SU-DHL-6 (cell line): ENCODE measurements at regions not wholly inside any gene's neighbourhood (a gene's known extent, or its start where the extent isn't known, plus 50 kb on each side); places are given as distances from the start of the nearest gene placed in this dataset.

Source experiments
- H2AFZ ChIP-seq: fragments of 200-600 bp; sonication (generic); 2 replicates; pipeline ENCODE4 v1.6.1; 2014; ENCODE audit warnings: low read depth, mild to moderate bottlenecking, moderate library complexity, mixed read lengths, antibody characterized with exemption, low read length; ENCODE audit not compliant: severe bottlenecking
- H3F3A ChIP-seq: fragments of 200-600 bp; shearing (Covaris generic); 2 replicates; pipeline ENCODE4 v1.6.0; 2016; ENCODE audit warnings: antibody characterized with exemption, mild to moderate bottlenecking; ENCODE audit not compliant: insufficient read depth
- H3K27ac ChIP-seq: fragments of 200-600 bp; sonication (generic); 2 replicates; pipeline ENCODE4 v1.5.1; 2016; ENCODE audit warnings: low read depth, mild to moderate bottlenecking, low read length, moderate library complexity, mixed read lengths
- H3K27me3 ChIP-seq: fragments of 200-600 bp; sonication (generic), shearing (Covaris generic); 2 replicates; pipeline ENCODE4 v1.6.0; 2014; ENCODE audit warnings: mild to moderate bottlenecking, low read length
- H3K36me3 ChIP-seq: fragments of 200-600 bp; sonication (generic); 2 replicates; pipeline ENCODE4 v1.6.1; 2014; ENCODE audit warnings: mild to moderate bottlenecking, low read length, mixed read lengths
- H3K4me2 ChIP-seq: fragments of 300-600, 200-600 bp; shearing (Covaris generic), sonication (generic); 2 replicates; pipeline ENCODE4 v1.6.0; 2014; ENCODE audit warnings: low read length, low read depth, mild to moderate bottlenecking; ENCODE audit not compliant: poor library complexity, severe bottlenecking
- H3K4me3 ChIP-seq: fragments of 200-600 bp; sonication (generic); 2 replicates; pipeline ENCODE4 v1.5.1; 2014; ENCODE audit warnings: antibody characterized with exemption, low read length, mild to moderate bottlenecking, mixed read lengths; ENCODE audit not compliant: insufficient read depth, poor library complexity, severe bottlenecking
- H3K79me2 ChIP-seq: fragments of 200-600 bp; sonication (generic); 2 replicates; pipeline ENCODE4 v1.6.1; 2014; ENCODE audit warnings: mild to moderate bottlenecking, low read length, moderate library complexity; ENCODE audit not compliant: insufficient read depth
- H3K9ac ChIP-seq: fragments of 200-600 bp; sonication (generic); 2 replicates; pipeline ENCODE4 v1.7.0; 2014; ENCODE audit warnings: mild to moderate bottlenecking, low read length
- H3K9me2 ChIP-seq: fragments of 200-600 bp; sonication (generic); replicated peaks from 2 replicates; pipeline ENCODE4 v1.6.1; 2014; ENCODE audit warnings: low read length; ENCODE audit not compliant: insufficient read depth
- H3K9me3 ChIP-seq: fragments of 200-600 bp; sonication (generic); 2 replicates; pipeline ENCODE4 v1.6.1; 2014; ENCODE audit warnings: low read length, mixed read lengths; ENCODE audit not compliant: insufficient read depth
- H4K20me1 ChIP-seq: fragments of 200-600 bp; sonication (generic); 2 replicates; pipeline ENCODE4 v1.6.1; 2014; ENCODE audit warnings: low read depth, mild to moderate bottlenecking, antibody characterized with exemption, low read length, moderate library complexity, mixed read lengths
- CTCF ChIP-seq: fragments of 200-600 bp; sonication (generic); IDR thresholded peaks from one replicate; pipeline ENCODE4 v1.5.1; 2017; ENCODE audit warnings: antibody characterized with exemption, mild to moderate bottlenecking, low read length, moderate library complexity; ENCODE audit not compliant: insufficient read depth, poor library complexity, severe bottlenecking
- EZH2phosphoT487 ChIP-seq: fragments of 200-600 bp; sonication (generic), shearing (Covaris generic); conservative IDR thresholded peaks from 2 replicates; pipeline ENCODE4 v1.6.1; 2018; ENCODE audit warnings: mild to moderate bottlenecking, antibody characterized with exemption, low read length, moderate library complexity, mixed read lengths

GRCh38 chr1:29757866-29758780 lies 521.8 kb downstream of the PTPRU start:
- H3K9ac ChIP-seq, result no peak overlapping the region
- H4K20me1 ChIP-seq, result no peaks in the 10 kb centered on the region
- TF ChIP-seq EZH2phosphoT487 (no peak), CTCF (no peak)
- H3K4me2 ChIP-seq, result no peak overlapping the region
- H3K9me2 ChIP-seq, result no peaks in the 10 kb centered on the region
- H3K27ac ChIP-seq, result no peak overlapping the region
- no peaks in the 10 kb centered on the region for H3K27me3 ChIP-seq
- H3K79me2 ChIP-seq, result no peaks in the 10 kb centered on the region
- no peaks in the 10 kb centered on the region for H3F3A ChIP-seq
- H3K36me3 ChIP-seq, result no peaks in the 10 kb centered on the region
- H2AFZ ChIP-seq, result no peak overlapping the region
- no peaks in the 10 kb centered on the region for H3K9me3 ChIP-seq
- H3K4me3 ChIP-seq, result no peak overlapping the region

GRCh38 chr1:29756901-29757725 lies 520.8 kb downstream of the PTPRU start:
- H2AFZ ChIP-seq, result no peak overlapping the region
- H3K4me2 ChIP-seq, result no peak overlapping the region
- TF ChIP-seq CTCF (no peak), EZH2phosphoT487 (no peak)

GRCh38 chr1:29756498-29756897 lies 520.2 kb downstream of the PTPRU start:
- no peak overlapping the region for H3K4me2 ChIP-seq
- no peak overlapping the region for H3K4me3 ChIP-seq
- no peaks in the 10 kb centered on the region for H3F3A ChIP-seq
- H3K27me3 ChIP-seq, result no peaks in the 10 kb centered on the region
- no peaks in the 10 kb centered on the region for H3K79me2 ChIP-seq
- H3K27ac ChIP-seq, result no peak overlapping the region
- no peak overlapping the region for H2AFZ ChIP-seq
- H3K9ac ChIP-seq, result no peak overlapping the region
- H3K9me2 ChIP-seq, result no peaks in the 10 kb centered on the region
- H3K36me3 ChIP-seq, result no peaks in the 10 kb centered on the region
- TF ChIP-seq EZH2phosphoT487, result no peak
- no peak for TF ChIP-seq CTCF
- H3K9me3 ChIP-seq, result no peaks in the 10 kb centered on the region
- H4K20me1 ChIP-seq, result no peaks in the 10 kb centered on the region

More at GRCh38 chr1:29756901-29757725, 520.8 kb downstream of the PTPRU start:
- no peaks in the 10 kb centered on the region for H3K79me2 ChIP-seq
- no peaks in the 10 kb centered on the region for H3K27me3 ChIP-seq
- H3K4me3 ChIP-seq, result no peak overlapping the region
- no peak overlapping the region for H3K9ac ChIP-seq
- H3K27ac ChIP-seq, result no peak overlapping the region
- H3K36me3 ChIP-seq, result no peaks in the 10 kb centered on the region
- H4K20me1 ChIP-seq, result no peaks in the 10 kb centered on the region
- H3F3A ChIP-seq, result no peaks in the 10 kb centered on the region
- no peaks in the 10 kb centered on the region for H3K9me2 ChIP-seq
- no peaks in the 10 kb centered on the region for H3K9me3 ChIP-seq
